NCI-H1436 (cell line): ENCODE measurements at regions not wholly inside any gene's neighbourhood (a gene's known extent, or its start where the extent isn't known, plus 50 kb on each side); places are given as distances from the start of the nearest gene placed in this dataset.
"Not testable (repeated sequence)": the region's sequence is repeated elsewhere in the genome, so short reads cannot be mapped to it uniquely, and the experiment has no call there.

Experiments
- DNase-seq: peaks from one replicate; lab custom pipeline; 2025; lab: John Stamatoyannopoulos, UW

DNA sequence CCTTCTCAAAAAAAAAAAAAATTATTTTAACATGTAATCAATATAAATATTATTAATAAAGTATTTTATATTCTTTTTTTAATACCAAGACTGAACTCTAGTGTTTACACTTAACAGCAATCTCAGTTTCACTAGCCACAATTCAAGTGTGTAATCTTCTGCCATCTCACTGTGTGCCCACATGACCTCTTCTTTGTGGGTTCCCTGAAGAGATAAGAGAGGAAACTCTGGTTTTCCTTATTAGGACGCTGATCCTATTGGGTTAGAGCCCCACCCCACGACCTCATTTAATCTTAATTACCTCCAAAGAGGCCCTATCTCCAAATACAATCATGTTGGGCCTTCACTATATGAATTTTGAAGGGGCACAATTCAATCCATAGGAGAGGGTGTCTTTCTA lies 177.6 kb downstream of the STK31 start:
- DNase-seq: no peak

- no peak for DNase-seq
These were observed 178.9 kb downstream of the STK31 start for GRCh38 chr7:23888958-23889357.

- no peak for DNase-seq
These were observed 179.5 kb downstream of the STK31 start for GRCh38 chr7:23889566-23889965.

GRCh38 chr7:23892019-23892418 lies 182.0 kb downstream of the STK31 start:
- no peak for DNase-seq

DNA sequence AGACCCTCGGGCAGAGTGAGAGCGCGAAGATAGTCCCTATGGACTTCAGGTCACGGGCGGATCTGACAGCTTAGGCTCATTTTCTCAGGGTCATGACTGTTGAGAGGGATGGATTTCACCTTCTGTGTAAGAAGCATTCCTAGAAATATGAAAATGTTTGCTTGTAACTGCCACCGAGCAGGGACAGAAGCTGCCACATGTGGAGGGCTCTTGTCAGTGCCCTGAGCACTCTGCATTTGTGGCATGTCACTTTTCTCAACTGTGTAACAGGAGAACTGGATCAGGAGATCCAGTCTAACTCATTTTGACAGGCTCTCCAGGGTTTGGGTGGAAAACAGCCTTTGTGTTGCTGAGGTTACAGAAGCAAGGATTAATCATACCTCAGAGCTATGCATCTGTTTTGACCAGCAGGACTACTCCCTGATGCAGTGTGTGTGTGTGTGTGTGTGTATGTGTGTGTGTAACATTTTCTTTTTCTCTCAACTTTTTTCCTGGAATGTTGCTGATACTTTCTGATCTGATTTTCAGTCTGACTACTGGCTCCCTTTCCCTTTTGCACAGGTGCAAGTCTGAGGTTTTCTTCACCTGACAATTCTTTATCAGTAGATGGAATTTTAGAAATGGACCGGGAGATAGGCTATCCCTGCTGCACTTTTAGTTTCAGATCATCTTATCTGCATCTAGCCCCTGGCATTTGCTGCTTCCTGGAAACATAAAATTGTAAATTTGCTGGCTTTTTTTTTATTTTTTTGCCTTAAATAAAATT lies 183.3 kb downstream of the STK31 start:
- DNase-seq: no peak

GRCh38 chr7:23893942-23894891 lies 184.2 kb downstream of the STK31 start:
- DNase-seq: no peak

DNA sequence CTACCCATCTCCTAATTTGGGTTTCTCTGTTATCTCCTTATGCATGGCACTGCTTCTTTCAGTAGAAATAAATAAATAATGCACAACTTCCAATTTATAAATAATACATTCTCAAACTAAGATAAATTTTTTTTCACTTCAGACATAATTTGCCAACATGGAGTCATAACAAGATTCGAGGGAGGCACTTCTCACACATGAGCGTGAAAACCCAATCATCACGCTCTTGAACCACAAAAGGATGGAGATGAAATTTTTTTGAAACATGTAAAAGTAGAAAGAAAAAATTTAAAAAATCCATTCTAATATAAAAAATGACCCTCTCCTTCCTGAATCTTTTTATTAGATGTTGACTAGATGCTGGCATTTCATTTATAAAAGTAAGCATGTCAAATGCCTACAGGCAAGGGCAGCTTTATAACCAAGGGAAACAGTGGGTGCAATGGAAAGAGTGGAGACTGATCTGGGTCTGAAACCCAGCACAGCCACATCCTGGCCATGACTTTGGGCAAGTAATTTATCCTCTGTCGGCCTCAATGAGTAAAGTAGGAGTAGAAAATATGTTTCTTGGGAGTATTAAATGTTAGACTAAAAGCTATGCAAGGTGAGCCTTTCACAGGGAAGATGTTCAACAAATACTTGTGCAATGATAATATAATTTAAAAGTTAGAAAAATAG lies 185.0 kb downstream of the STK31 start:
- DNase-seq: no peak

DNA sequence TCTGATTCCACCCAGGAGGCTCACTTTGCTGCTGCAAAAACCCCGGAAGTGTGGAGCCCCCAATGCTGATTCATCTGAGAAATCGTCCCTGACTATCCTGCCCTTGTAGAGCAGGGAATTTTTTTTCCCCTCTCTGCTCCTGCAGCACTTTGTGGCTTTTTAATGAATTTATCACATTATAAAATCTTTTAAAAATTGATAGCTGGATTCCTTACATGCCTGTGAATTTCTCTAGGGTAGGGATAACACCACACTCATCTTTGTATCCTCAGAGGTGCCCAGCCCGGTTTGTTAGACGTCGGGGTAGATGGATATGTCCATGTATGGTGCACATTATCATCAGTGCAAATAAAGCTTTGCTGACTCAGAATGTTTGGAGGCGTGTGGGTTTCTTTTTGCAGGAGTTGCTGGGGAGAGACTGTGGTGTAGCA lies 185.7 kb downstream of the STK31 start:
- no peak for DNase-seq

GRCh38 chr7:23898619-23899018 lies 188.6 kb downstream of the STK31 start:
- DNase-seq: no peak

DNA sequence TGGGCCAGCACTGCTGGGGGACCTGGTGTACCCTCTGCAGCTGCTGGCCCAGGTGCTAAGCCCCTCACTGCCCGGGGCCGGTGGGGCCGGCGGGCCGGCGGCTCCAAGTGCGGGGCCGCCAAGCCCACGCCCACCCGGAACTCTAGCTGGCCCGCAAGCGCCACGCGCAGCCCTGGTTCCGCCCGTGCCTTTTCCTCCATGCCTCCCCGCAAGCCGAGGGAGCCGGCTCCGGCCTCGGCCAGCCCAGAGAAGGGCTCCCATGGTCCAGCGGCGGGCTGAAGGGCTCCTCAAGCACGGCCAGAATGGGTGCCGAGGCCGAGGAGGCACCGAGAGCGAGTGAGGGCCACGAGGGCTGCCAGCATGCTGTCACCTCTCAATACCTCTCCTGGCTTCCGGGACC lies 194.9 kb downstream of the STK31 start:
- DNase-seq: not testable (repeated sequence)

DNA sequence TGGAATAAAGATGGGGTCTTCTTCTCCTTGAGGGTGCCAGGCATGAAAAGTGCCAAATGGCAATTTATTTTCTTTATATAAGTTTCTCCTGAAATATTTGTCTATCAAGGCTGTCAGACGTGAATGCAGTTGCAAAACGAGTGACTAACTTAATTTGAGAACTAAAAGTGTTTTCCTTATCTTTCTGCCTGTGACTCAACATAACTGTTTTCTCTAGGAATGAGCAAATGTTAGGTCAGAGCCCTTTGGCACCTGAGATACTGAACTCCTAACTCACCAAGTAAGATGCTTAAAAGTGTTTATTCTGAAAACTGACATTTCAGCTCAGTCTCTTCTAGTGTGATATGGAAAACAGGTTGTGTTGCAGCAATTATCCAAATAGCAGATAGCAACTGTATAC lies 197.0 kb downstream of the STK31 start:
- no peak for DNase-seq

GRCh38 chr7:23909426-23909825 lies 199.4 kb downstream of the STK31 start:
- no peak for DNase-seq

DNA sequence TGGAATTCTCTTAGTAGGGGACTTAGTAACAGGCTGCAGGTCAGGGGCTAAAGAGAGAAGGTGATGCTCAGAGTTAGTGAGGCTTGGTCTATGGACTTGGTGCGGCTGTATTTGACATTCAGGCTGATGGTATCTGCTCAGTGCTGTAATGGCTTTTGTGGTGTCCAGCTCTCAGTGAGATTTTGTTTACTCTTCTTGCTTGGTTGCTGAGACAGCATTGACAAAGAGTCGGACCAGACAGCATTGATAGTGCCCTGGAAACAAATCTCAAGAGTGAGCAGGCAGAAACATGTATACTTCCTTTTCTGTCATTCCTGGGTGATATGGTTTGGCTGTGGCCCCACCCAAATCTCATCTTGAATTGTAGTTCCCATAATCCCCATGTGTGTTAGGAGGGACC lies 202.0 kb downstream of the STK31 start:
- no peak for DNase-seq

GRCh38 chr7:23913016-23913415 lies 203.0 kb downstream of the STK31 start:
- no peak for DNase-seq

- DNase-seq: no peak
These were observed 205.2 kb downstream of the STK31 start for GRCh38 chr7:23915236-23915635.

- DNase-seq: no peak
These were observed 208.3 kb downstream of the STK31 start for GRCh38 chr7:23918286-23918685.

- DNase-seq: no peak
These were observed 208.8 kb downstream of the STK31 start for GRCh38 chr7:23918856-23919255.

DNA sequence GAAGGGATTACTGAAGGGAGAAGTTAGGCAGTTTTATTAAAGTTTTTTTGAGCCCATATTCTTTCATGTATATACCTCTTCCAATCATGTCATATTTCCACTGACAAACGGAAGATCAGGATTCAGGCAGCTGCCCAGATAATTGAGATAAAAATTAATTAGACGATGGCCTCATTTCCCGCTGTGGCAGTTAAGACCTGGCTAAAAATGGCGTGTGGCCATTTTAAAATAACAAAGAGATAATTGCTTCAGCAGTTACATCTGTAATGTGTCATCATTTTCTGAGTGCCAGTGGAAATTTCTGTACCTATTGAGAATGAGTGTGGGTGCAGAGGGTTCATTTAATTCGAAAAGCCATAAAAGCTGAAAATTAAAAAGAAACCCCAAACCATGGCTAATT lies 215.1 kb downstream of the STK31 start:
- DNase-seq: no peak

DNA sequence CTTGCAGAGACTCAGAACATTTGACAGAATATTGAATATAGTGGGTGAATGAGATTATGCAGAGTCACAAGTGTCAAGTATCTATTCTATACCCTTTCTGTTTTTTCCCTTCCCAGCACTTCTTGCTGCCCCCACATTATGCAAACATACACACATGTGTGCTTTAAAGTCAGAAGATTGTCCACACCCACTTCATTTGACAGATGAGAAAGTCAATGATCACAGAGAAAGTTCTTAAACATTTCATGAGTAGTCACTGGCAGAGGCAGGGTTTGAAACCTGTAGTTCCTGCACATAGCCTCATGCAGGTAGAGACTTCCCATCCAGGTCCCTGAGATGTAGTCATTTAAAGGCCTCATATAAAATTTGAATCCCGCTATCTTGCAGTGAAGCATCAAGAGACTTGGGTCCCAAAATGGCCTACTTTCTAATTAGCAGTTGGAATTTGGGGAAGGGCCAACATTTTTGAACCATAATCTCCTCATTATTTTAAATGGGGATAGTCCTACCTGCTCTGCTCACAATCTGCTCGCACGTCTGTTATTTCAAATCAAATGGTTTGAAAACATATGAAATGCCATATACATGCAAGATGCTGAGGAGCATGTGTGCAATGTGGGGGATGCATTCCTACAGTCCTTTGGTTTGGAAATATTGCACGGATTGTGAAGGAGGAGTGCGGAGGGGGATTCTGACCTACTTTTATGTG lies 217.8 kb downstream of the STK31 start:
- DNase-seq: no peak

- DNase-seq: no peak
These were observed 218.4 kb downstream of the STK31 start for GRCh38 chr7:23928418-23928775.

DNA sequence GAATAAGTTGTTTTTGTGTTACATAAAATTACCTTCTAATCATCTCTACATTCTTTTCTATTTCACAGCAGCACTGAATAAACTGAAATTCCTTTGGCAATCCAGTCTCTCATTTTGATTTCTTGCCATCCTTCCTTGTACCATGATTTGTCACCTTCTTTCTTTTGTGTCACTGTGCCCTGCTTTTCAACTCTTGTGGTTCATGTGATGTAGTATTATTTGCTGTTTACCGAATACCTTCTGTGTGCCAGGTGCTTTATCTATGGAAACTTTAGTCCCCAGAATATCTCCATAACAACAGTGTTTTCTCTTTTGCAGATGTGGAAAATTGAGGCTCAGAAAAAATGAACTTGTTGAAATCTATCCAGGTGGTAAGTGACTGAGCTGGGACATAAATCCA lies 220.3 kb downstream of the STK31 start:
- DNase-seq: no peak

GRCh38 chr7:23931633-23932032 lies 221.6 kb downstream of the STK31 start:
- DNase-seq: no peak
